K562 (cell line): ENCODE measurements at regions not wholly inside any gene's neighbourhood (a gene's known extent, or its start where the extent isn't known, plus 50 kb on each side); places are given as distances from the start of the nearest gene placed in this dataset.
"Not testable (repeated sequence)": the region's sequence is repeated elsewhere in the genome, so short reads cannot be mapped to it uniquely, and the experiment has no call there.

ENCODE experiments used
- ATAC-seq: fragments of 200-7000 bp; cut with Tn5 transposase; 3 replicates; pipeline ENCODE4 v1.9.1; 2020; ENCODE audit warnings: moderate library complexity
- BruUV-seq: library from RNA; stranded (reverse); fragments of 400-500 nt; replicated peaks from 2 replicates; lab custom pipeline; 2021; lab: Mats Ljungman, UMichigan
- CTCF ChIA-PET: fragments of 300-600 bp; formaldehyde crosslinking; extraction: SDS; loops from one replicate; lab custom pipeline; 2021; ENCODE audit warnings: low intra/inter-chr PET ratio; lab: Yijun Ruan, JAX
- POLR2A ChIA-PET: fragments of 300-600, 350-650 bp; sonication (Branson Sonifier 250); formaldehyde crosslinking; extraction: SDS; loops from one replicate; lab custom pipeline; 2021; ENCODE audit warnings: antibody characterized with exemption, inconsistent platforms; lab: Yijun Ruan, JAX
- DNase-seq, 4 experiments: peaks; one replicate each; pipeline versions ENCODE4 v3.0.0 to v3.0.0-alpha.2; 2011 to 2018; ENCODE audit warnings: low spot score in 3 of 4, mixed read lengths in 3 of 4; ENCODE audit errors: extremely low read depth in 1 of 4
- FAIRE-seq: peaks from 2 replicates; lab custom pipeline; 2011; peaks lifted over from hg19 to GRCh38; lab: Jason Lieb, UNC
- H2AFZ ChIP-seq: 2 replicates; pipeline ENCODE4 v1.6.0; 2011; ENCODE audit warnings: low read depth, low read length, control low read depth, inconsistent platforms
- H3K27ac ChIP-seq: fragments of 200-600 bp; 3 replicates; pipeline ENCODE4 v1.8.0; 2011; ENCODE audit warnings: low read depth, mild to moderate bottlenecking, control low read depth, inconsistent platforms, low read length, moderate library complexity, mixed read lengths; ENCODE audit errors: extremely low read depth
- H3K27me3 ChIP-seq, 2 experiments: fragments of 300-600 bp in 1 of 2; 2 replicates in 1 of 2; 3 replicates in 1 of 2; pipeline versions ENCODE4 v1.6.0 to v1.8.0; 2011; ENCODE audit warnings: inconsistent platforms in 2 of 2, low read length in 2 of 2, mild to moderate bottlenecking in 1 of 2, mixed read lengths in 1 of 2, moderate library complexity in 1 of 2; ENCODE audit not compliant: control insufficient read depth in 2 of 2, insufficient read depth in 2 of 2
- H3K36me3 ChIP-seq: fragments of 300-600 bp; 3 replicates; pipeline ENCODE4 v1.8.0; 2011; ENCODE audit warnings: mild to moderate bottlenecking, low read length, inconsistent platforms; ENCODE audit not compliant: control insufficient read depth, insufficient read depth
- H3K4me1 ChIP-seq, 2 experiments: fragments of 200-600 bp in 1 of 2; replicated peaks in 1 of 2; 2 replicates in 1 of 2; 3 replicates in 1 of 2; pipeline versions ENCODE4 v1.5.1 to v1.8.0; 2011; ENCODE audit warnings: inconsistent platforms in 2 of 2, low read length in 2 of 2, mild to moderate bottlenecking in 1 of 2, mixed read lengths in 1 of 2, moderate library complexity in 1 of 2; ENCODE audit not compliant: control insufficient read depth in 2 of 2, insufficient read depth in 2 of 2
- H3K4me2 ChIP-seq: 2 replicates; pipeline ENCODE4 v1.6.1; 2011; ENCODE audit warnings: low read length, control low read depth, inconsistent platforms, mixed read lengths; ENCODE audit not compliant: insufficient read depth
- H3K4me3 ChIP-seq: fragments of 200-600 bp; sonication (generic), shearing (Covaris generic); 2 replicates; pipeline ENCODE4 v1.5.1; 2016; ENCODE audit warnings: control low read depth, inconsistent platforms
- H3K79me2 ChIP-seq: fragments of 200-600 bp; 3 replicates; pipeline ENCODE4 v1.8.0; 2011; ENCODE audit warnings: low read length, inconsistent platforms; ENCODE audit not compliant: control insufficient read depth, insufficient read depth
- H3K9ac ChIP-seq, 2 experiments: 2 replicates each; pipeline versions ENCODE4 v1.6.0 to v1.6.1; 2011; ENCODE audit warnings: low read depth in 2 of 2, low read length in 2 of 2, control low read depth in 1 of 2, inconsistent platforms in 1 of 2, mild to moderate bottlenecking in 1 of 2, mixed read lengths in 1 of 2; ENCODE audit not compliant: insufficient read depth in 1 of 2
- H3K9me1 ChIP-seq: one replicate; pipeline ENCODE4 v1.6.0; 2011; ENCODE audit warnings: inconsistent platforms, mild to moderate bottlenecking, low read length, moderate library complexity; ENCODE audit not compliant: control insufficient read depth, insufficient read depth
- H3K9me3 ChIP-seq: replicated peaks from 2 replicates; pipeline ENCODE4 v1.5.1; 2011; ENCODE audit warnings: low read depth, low read length, inconsistent platforms; ENCODE audit not compliant: control insufficient read depth, insufficient read depth
- H4K20me1 ChIP-seq: replicated peaks from 2 replicates; pipeline ENCODE4 v1.6.1; 2011; ENCODE audit warnings: low read length, inconsistent platforms, mixed read lengths; ENCODE audit not compliant: control insufficient read depth, insufficient read depth
- SRF ChIP-seq, 2 experiments: fragments of 250-450, 450-650 bp in 1 of 2; sonication (Bioruptor Pico) in 1 of 2; sonication (generic) in 1 of 2; formaldehyde crosslinking; IDR thresholded peaks; 2 replicates each; pipeline versions ENCODE4 v1.5.0 to v1.5.1; 2020 to 2022; ENCODE audit warnings: mild to moderate bottlenecking in 1 of 2, missing genetic modification reagents in 1 of 2
- WGBS: fragments of 100-300 bp; shearing (Covaris generic); methylation state at CpG from one replicate; pipeline ENCODE4 v1.1.6; 2016; ENCODE audit warnings: low coverage, mixed read lengths; ENCODE audit not compliant: insufficient coverage; ENCODE audit errors: missing lambda C conversion rate; 5-methylcytosine and 5-hydroxymethylcytosine counted together
- in situ Hi-C: fragments of 300-500 bp; cut with MboI; formaldehyde crosslinking; loops from 4 replicates; pipeline ENCODE4 v1.15.0; 2018; ENCODE audit warnings: inconsistent platforms, mixed read lengths
- intact Hi-C: fragments of 100-400 bp; cut with micrococcal nuclease; formaldehyde crosslinking; loops from 2 replicates; pipeline ENCODE4 v1.14.2; 2022
- TF ChIP-seq, protein P1 (sequence below), 3 experiments: IDR thresholded peaks in 2 of 3; conservative IDR thresholded peaks in 1 of 3; 2 replicates each; pipeline ENCODE4 v1.5.1; 2011 to 2012; ENCODE audit warnings: low read length in 3 of 3, mild to moderate bottlenecking in 3 of 3, control low read depth in 2 of 3, improper control_type of control experiment in 1 of 3, inconsistent platforms in 1 of 3, low read depth in 1 of 3, mixed read lengths in 1 of 3, moderate library complexity in 1 of 3; ENCODE audit not compliant: insufficient read depth in 2 of 3

DNA sequence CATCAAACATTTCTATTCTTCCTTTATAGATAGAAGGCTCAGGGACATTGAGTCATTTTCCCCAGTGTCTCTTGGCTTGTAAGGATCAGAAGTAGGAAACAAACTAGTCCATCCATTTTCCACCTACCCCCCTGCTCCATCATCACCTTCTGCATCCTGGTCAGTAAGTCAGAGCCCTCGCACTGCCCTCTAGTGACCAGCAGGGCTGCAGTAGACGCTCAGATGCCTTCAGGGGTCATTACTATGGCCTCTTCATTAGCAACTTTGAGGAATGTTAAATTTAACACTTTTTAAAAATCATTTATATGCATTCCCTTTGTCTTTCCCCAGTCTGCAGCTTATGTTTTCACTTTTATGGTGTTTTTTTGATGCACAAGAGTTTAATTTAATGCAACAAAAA is 228.4 kb upstream of the PRSS1 start:
- H3K4me1 ChIP-seq, H3K36me3 ChIP-seq, H3K9me1 ChIP-seq, H3K4me2 ChIP-seq, H4K20me1 ChIP-seq, BruUV-seq: not testable (repeated sequence)
- peak; percentile 66 for FAIRE-seq
- TF ChIP-seq, protein P1, sequence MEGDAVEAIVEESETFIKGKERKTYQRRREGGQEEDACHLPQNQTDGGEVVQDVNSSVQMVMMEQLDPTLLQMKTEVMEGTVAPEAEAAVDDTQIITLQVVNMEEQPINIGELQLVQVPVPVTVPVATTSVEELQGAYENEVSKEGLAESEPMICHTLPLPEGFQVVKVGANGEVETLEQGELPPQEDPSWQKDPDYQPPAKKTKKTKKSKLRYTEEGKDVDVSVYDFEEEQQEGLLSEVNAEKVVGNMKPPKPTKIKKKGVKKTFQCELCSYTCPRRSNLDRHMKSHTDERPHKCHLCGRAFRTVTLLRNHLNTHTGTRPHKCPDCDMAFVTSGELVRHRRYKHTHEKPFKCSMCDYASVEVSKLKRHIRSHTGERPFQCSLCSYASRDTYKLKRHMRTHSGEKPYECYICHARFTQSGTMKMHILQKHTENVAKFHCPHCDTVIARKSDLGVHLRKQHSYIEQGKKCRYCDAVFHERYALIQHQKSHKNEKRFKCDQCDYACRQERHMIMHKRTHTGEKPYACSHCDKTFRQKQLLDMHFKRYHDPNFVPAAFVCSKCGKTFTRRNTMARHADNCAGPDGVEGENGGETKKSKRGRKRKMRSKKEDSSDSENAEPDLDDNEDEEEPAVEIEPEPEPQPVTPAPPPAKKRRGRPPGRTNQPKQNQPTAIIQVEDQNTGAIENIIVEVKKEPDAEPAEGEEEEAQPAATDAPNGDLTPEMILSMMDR (IDR thresholded peaks at IDR 0.05 in 2 of 3, conservative IDR thresholded peaks at IDR 0.05 in 1 of 3; ENCODE audit: insufficient read depth in 2 of 3, low read depth in 1 of 3, low read length in 3 of 3) = peak; percentile 63 to 64 (median 64); a peak in 5 of 6 replicates
- TF ChIP-seq SRF (CRISPR knock-in tag; IDR thresholded peaks at IDR 0.05) = peak in 1 of 2 experiments; percentile 40; a peak in 1 of 4 replicates
- TF ChIP-seq, all 486 proteins: peak for 2; not testable (repeated sequence) for 484
- CTCF ChIA-PET = interaction anchor here (0.6 kb wide), 1 partner anchor 14 kb away, joined by 3 read pairs; no protein-coding TSS in a partner anchor
- H3K27ac ChIP-seq, H2AFZ ChIP-seq, in situ Hi-C loops, intact Hi-C loops, H3K27me3 ChIP-seq, H3K9ac ChIP-seq, H3K79me2 ChIP-seq, H3K4me3 ChIP-seq, POLR2A ChIA-PET, H3K9me3 ChIP-seq: not testable (repeated sequence)
- ATAC-seq (peak; percentile 90), DNase-seq (peak in 3 of 4 experiments; percentile 38 to 47 (median 39))
- 0% methylated on average over 2 of the region's 2 CpGs for WGBS

DNA sequence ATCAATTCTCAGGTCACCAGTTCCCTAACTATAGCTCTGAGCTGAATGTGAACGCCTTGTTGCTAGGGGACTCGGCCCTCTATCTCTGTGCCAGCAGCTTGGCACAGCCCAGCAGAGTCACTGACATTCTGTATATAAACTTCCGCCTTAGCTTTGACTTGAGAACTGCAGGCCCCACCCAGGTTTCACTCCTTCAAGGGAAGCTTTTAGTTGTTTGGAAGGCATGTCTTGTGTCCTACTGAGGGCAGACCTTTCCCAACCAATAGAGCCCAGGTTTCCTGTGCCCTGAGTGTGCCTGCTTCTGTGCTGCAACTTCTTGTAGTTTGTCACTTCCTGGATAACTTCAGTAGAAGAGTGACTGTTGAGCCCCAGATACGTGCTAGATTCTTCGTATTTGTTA is 228.8 kb upstream of the PRSS1 start:
- H3K27me3 ChIP-seq, DNase-seq, H3K4me3 ChIP-seq, H3K9ac ChIP-seq, H3K4me1 ChIP-seq, BruUV-seq, in situ Hi-C loops, H3K36me3 ChIP-seq, H3K9me1 ChIP-seq, POLR2A ChIA-PET, FAIRE-seq, H4K20me1 ChIP-seq, H3K27ac ChIP-seq, H3K9me3 ChIP-seq, H3K4me2 ChIP-seq, intact Hi-C loops, ATAC-seq, H2AFZ ChIP-seq, H3K79me2 ChIP-seq: not testable (repeated sequence)
- CTCF ChIA-PET = interaction anchor here (1.1 kb wide), 1 partner anchor 264 kb away, joined by 3 read pairs; no protein-coding TSS in a partner anchor
- 0% methylated on average over 5 of the region's 5 CpGs for WGBS
